HG02840 (cell line): ENCODE measurements at regions not wholly inside any gene's neighbourhood (a gene's known extent, or its start where the extent isn't known, plus 50 kb on each side); places are given as distances from the start of the nearest gene placed in this dataset.
"Not testable (repeated sequence)": the region's sequence is repeated elsewhere in the genome, so short reads cannot be mapped to it uniquely, and the experiment has no call there.

Experiments
- ATAC-seq: cut with Tn5 transposase; IDR thresholded peaks from one replicate; pipeline ENCODE4 v1.9.1; 2021; ENCODE audit warnings: mild to moderate bottlenecking, moderate library complexity, moderate number of reproducible peaks; ENCODE audit not compliant: unreplicated experiment, low FRiP score

DNA sequence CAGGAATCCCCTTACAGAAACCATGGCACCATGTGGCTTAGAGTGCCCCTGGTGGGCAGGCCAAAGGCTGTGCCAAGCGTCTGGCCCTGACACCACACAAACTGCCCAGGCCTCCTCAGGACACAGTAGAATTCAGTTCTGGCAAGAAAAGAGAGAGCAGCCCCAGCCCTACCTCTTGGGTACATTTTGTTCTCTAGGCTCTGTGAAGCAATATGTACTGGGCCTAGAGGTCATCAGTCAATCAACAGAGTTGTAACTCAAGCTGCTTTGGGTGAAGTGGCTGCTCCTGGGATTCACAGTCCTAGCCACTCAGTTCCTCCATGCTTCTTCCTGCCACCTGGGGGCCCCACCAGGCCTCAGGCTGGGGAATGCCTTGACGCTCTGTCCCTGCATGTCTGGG lies 158.1 kb upstream of the MAMLD1 start:
- ATAC-seq: no peak

DNA sequence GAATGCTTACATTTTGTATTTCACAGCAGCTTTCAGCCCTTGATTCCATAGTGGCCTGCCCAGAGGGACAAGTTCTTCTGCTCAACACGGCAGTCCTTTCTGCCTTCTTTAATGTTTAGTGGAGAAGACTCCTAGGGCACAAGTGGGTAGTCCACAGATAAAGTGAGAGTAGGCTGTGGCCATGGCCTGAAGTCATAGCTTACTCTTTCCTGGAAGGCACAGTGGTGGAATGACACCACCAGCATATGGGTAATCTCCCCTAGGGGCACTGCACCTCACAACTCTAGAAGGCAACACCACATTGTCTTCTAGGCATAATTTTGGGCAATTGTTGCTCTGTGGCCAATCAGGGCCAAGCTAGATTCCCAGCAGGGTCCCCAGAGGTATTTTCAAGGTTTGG lies 155.4 kb upstream of the MAMLD1 start:
- ATAC-seq: no peak

DNA sequence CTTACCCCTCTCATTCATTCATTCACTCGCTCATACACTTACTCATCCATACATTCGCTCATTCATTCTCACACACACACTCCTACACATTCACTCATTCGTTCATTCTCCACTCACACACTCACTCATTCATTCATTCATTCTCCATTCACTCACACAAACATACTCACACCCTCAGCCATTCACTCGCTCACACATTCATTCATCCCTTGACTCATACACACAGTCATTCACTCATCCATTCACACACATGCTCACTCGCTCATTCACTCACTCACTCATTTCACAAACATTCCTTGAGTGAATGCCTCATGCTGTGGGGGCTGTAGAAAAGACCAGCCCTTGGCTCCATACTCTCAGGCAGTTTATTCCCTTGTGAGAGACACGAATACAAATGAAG lies 151.1 kb upstream of the MAMLD1 start:
- ATAC-seq: no peak

DNA sequence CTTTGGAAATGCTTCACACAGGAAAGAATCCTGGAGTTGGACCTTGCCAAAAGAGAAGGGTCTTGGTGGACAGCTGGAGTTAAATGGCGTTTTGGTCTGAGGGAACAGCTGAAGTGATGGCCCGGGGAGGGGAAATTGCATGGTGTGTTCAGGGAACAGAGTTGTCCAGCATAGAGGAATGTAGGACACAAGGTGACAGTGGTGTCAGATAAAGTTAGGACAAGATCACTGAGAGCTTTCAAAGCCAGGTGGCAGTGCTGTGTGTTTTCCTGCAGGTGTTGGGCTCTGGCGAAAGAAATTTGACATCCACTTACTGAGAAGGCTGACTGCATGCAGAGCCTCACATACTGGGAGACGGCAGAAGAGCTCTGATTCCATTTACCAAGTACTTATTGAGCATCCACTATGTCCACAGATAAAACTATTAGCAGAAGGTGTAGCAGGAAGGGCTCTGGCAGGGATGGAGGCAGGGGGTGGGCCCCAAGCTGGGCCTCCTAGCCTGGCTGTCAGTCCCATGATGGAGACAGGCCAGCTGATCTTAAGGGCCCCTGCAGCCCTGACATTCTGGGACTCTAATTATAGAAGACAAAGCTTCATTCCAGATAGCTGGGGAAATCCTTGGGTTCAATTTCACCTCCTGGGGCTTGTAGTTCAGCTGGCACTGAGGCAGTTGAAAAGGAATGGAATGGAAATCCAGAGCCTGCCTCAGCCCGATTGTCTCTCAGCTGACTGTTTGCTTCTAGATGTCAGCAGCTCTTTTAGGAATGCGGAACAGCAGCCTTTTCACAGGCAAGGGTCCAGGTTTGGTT lies 150.2 kb upstream of the MAMLD1 start:
- ATAC-seq: no peak

- ATAC-seq: no peak
Measured at GRCh38 chrX:150213481-150214030, 149.6 kb upstream of the MAMLD1 start.

GRCh38 chrX:150216000-150216399 lies 147.1 kb upstream of the MAMLD1 start:
- ATAC-seq: not testable (repeated sequence)

- ATAC-seq: no peak
Measured at GRCh38 chrX:150216716-150217115, 146.4 kb upstream of the MAMLD1 start.

DNA sequence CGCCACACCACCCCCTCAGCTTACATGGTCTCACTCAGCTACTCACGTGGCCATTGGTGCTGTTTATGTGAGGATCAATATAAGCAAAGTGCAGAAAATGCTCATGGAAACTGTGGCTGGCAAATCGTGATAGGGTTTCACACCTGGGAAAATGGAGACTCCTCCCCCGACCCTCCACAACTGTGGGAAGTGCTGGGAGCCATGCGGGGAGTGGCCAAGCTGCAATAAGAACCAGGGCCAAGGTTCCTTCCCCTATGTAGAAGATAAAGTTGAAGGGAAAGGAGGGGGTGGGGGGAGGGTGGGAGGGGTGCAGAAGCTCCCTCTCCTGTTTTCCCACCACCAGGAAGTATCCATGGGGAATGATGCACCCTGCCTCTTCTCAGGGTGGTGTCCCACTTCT lies 145.5 kb upstream of the MAMLD1 start:
- no peak for ATAC-seq

DNA sequence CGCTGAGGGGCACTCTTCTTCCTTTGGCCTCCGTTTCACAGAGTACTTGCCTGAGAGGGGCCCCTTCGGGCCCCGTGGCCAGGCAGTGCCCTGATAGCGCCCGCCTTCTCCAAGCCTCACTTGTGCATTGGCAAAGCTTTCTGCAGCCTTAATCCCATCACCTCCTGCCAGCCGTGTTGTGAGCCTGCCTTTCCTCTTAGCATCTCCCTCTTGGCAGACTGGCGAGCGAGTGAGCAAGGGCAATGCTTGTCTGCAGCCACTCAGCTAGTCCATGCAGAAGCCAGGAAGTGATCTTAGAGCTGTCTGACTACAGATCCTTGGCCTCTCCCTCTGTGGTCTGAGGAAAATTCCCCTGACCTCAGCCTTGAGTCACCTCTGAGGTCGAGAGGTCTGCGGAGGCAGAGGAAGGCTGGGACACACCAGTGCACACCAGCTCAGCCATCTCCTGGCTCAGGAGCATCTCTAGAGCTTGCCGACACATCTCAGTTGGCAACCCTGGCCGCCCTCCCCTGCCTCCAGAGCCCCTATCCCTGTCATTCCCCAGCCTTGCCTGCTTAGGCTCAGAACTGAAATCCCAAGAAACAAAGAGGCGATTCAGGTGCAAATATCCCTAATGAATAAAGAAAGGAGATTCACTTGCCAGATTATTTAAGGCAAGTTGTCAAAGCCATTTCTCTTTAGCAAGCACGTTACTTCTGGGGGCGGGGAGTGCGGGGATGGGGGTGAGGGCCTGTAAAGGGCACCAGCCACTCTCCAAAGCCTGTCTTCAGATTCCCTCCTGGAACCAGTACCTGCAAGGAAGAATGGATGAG lies 143.5 kb upstream of the MAMLD1 start:
- ATAC-seq: no peak

GRCh38 chrX:150223176-150224015 lies 139.7 kb upstream of the MAMLD1 start:
- no peak for ATAC-seq

GRCh38 chrX:150224676-150225075 lies 138.4 kb upstream of the MAMLD1 start:
- ATAC-seq: no peak

- no peak for ATAC-seq
Measured at GRCh38 chrX:150225266-150225665, 137.9 kb upstream of the MAMLD1 start.

GRCh38 chrX:150225756-150226155 lies 137.4 kb upstream of the MAMLD1 start:
- ATAC-seq: no peak

DNA sequence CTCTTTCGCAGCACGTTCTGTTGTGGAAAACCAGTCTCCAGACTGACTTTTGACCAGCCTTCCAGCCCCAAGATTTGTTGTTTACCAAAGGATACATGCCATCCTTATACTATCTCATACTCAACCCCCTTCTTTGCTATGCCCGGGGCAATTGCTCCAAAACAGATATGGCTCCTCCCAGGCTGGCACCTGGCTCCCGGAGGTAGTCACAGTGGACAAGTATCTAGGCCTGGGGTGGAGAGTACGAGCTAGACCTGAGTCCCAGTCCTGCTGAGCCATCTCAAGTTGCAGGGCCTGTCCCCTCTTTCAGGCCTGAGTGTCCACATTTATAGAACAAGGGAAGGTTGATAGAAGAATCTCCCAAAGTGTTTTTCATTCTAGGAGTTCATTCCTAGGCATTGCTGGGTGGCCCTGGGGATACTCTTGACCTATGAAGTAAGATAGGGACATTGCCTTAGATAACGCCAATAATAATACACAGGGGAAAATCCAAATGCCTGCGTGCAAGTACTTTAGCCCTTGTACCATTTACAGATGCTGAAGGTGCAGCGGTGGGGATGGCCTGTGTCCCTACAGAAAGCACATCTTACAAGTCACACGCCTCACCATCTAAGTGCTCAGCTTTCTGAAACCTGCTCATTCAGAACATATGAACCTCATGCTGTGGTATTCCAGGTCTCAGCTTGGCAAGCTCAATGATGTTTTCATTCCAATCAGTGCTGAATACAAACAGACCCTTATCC lies 136.7 kb upstream of the MAMLD1 start:
- no peak for ATAC-seq

GRCh38 chrX:150227321-150227860 lies 135.7 kb upstream of the MAMLD1 start:
- no peak for ATAC-seq

- no peak for ATAC-seq
Measured at GRCh38 chrX:150227873-150228410, 135.2 kb upstream of the MAMLD1 start.

DNA sequence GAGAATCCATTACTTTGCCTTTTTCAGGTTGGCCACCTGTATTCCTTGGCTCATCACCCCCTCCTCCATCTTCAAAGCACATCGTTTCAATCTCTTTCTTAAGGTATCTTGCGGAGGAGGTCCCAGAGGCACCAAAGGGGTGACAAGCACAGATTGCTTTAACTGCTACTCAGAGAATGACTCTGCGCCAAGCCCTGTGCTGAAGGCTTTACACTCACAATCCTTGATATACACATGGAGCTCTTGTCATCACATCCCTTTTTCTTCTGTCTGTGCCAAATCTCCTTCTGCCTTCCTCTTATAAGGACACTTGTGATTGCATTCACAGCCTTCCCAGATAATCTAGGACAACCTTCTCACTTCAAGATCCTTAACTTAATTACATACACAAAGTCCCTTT lies 134.7 kb upstream of the MAMLD1 start:
- no peak for ATAC-seq

DNA sequence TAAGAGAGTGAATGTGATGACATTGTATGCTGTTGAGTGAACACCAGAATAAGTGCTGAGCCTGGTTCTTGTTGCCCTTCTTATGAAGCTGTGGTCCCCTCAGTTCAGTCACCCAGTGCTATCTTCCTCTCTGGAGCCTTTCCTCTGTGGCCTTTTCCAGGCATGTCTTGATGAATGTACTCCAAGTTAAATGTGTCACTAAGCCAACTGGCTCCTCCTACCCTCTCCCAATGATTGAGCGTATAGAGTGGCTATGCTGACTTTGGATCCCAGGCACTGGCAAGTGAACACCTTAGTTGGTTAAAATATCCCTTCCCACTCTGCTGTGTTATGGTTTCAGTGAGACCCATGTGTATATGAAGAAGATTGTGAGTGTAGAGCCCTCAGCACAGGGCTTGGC lies 134.1 kb upstream of the MAMLD1 start:
- ATAC-seq: no peak

GRCh38 chrX:150229481-150229880 lies 133.6 kb upstream of the MAMLD1 start:
- ATAC-seq: no peak
